HepG2 (cell line): ENCODE measurements at regions not wholly inside any gene's neighbourhood (a gene's known extent, or its start where the extent isn't known, plus 50 kb on each side); places are given as distances from the start of the nearest gene placed in this dataset.

Source experiments
- ASH2L ChIP-seq: fragments of 300-600, 200-600 bp; sonication (generic); IDR thresholded peaks from 2 replicates; pipeline ENCODE4 v1.7.0; 2017; ENCODE audit warnings: low read depth, mild to moderate bottlenecking, moderate library complexity, mixed read lengths, low read length; ENCODE audit not compliant: insufficient read length
- ETV5 ChIP-seq: IDR thresholded peaks from 2 replicates; pipeline ENCODE4 v1.6.1; 2018; ENCODE audit warnings: missing biosample characterization, missing genetic modification reagents, inconsistent platforms, borderline replicate concordance
- GATAD2A ChIP-seq: IDR thresholded peaks from 2 replicates; pipeline ENCODE4 v1.6.1; 2016
- HOXA9 ChIP-seq: sonication (generic); formaldehyde crosslinking; IDR thresholded peaks from 2 replicates; pipeline ENCODE4 v1.8.1; 2022; ENCODE audit warnings: missing genetic modification reagents, mild to moderate bottlenecking, moderate library complexity, borderline replicate concordance
- MAZ ChIP-seq, 2 experiments: sonication (generic) in 1 of 2; formaldehyde crosslinking in 1 of 2; IDR thresholded peaks; 2 replicates each; pipeline versions ENCODE4 v1.5.0 to v1.6.1; 2012 to 2020; ENCODE audit warnings: low read depth in 2 of 2, mild to moderate bottlenecking in 2 of 2, borderline replicate concordance in 1 of 2, improper control_type of control experiment in 1 of 2, low read length in 1 of 2, missing genetic modification reagents in 1 of 2, moderate library complexity in 1 of 2
- MZF1 ChIP-seq: sonication (generic); formaldehyde crosslinking; IDR thresholded peaks from 2 replicates; pipeline ENCODE4 v1.8.1; 2023; ENCODE audit warnings: mild to moderate bottlenecking, missing genetic modification reagents, borderline replicate concordance
- NFKB2 ChIP-seq: sonication (generic); formaldehyde crosslinking; IDR thresholded peaks from 2 replicates; pipeline ENCODE4 v1.4.0; 2020; ENCODE audit warnings: missing genetic modification reagents, borderline replicate concordance
- NFKBIZ ChIP-seq: IDR thresholded peaks from 2 replicates; pipeline ENCODE4 v1.6.1; 2018; ENCODE audit warnings: missing genetic modification reagents, missing compliant biosample characterization
- NR2F1 ChIP-seq, 2 experiments: fragments of 450-650 bp in 1 of 2; formaldehyde crosslinking in 1 of 2; IDR thresholded peaks; 2 replicates each; pipeline versions ENCODE4 v1.5.0 to v1.6.1; 2016 to 2020; ENCODE audit warnings: mild to moderate bottlenecking in 1 of 2, missing compliant biosample characterization in 1 of 2, missing genetic modification reagents in 1 of 2, moderate library complexity in 1 of 2
- RCOR2 ChIP-seq: IDR thresholded peaks from 2 replicates; pipeline ENCODE4 v1.6.1; 2016; ENCODE audit warnings: missing biosample characterization, missing genetic modification reagents
- RXRA ChIP-seq: sonication (generic); formaldehyde crosslinking; IDR thresholded peaks from 2 replicates; pipeline ENCODE4 v1.5.1; 2020; ENCODE audit warnings: missing genetic modification reagents
- SALL2 ChIP-seq: sonication (generic); formaldehyde crosslinking; IDR thresholded peaks from 2 replicates; pipeline ENCODE4 v1.8.1; 2023; ENCODE audit warnings: mild to moderate bottlenecking, missing genetic modification reagents, inconsistent platforms
- SMAD9 ChIP-seq: sonication (generic); formaldehyde crosslinking; IDR thresholded peaks from 2 replicates; pipeline ENCODE4 v1.5.1; 2020; ENCODE audit warnings: mild to moderate bottlenecking, missing genetic modification reagents
- YY1 ChIP-seq: IDR thresholded peaks from 2 replicates; pipeline ENCODE4 v1.6.1; 2011; ENCODE audit warnings: low read length, low read depth, moderate library complexity, mild to moderate bottlenecking; ENCODE audit not compliant: insufficient read depth, insufficient replicate concordance
- ZNF224 ChIP-seq: sonication (generic); formaldehyde crosslinking; IDR thresholded peaks from 2 replicates; pipeline ENCODE4 v1.5.0; 2020; ENCODE audit warnings: mild to moderate bottlenecking, missing genetic modification reagents
- ZNF33A ChIP-seq: sonication (generic); formaldehyde crosslinking; IDR thresholded peaks from 2 replicates; pipeline ENCODE4 v1.5.1; 2020; ENCODE audit warnings: missing genetic modification reagents, mild to moderate bottlenecking, moderate library complexity, borderline replicate concordance
- ZNF350 ChIP-seq: sonication (generic); formaldehyde crosslinking; IDR thresholded peaks from 2 replicates; pipeline ENCODE4 v1.4.0; 2020; ENCODE audit warnings: mild to moderate bottlenecking, low read depth, missing genetic modification reagents, borderline replicate concordance
- ZNF564 ChIP-seq: sonication (generic); formaldehyde crosslinking; IDR thresholded peaks from 2 replicates; pipeline ENCODE4 v1.8.1; 2023; ENCODE audit warnings: mild to moderate bottlenecking, missing genetic modification reagents
- ZNF614 ChIP-seq: IDR thresholded peaks from 2 replicates; pipeline ENCODE4 v1.6.1; 2018; ENCODE audit warnings: missing biosample characterization, missing genetic modification reagents, inconsistent platforms, borderline replicate concordance
- ZNF749 ChIP-seq: sonication (generic); formaldehyde crosslinking; IDR thresholded peaks from 2 replicates; pipeline ENCODE4 v1.8.0; 2022; ENCODE audit warnings: mild to moderate bottlenecking, missing genetic modification reagents, moderate library complexity, borderline replicate concordance
- TF ChIP-seq, protein P1 (sequence below): sonication (generic); formaldehyde crosslinking; IDR thresholded peaks from 2 replicates; pipeline ENCODE4 v1.5.0; 2020; ENCODE audit warnings: missing genetic modification reagents
- TF ChIP-seq, protein P2 (sequence below): sonication (generic); formaldehyde crosslinking; IDR thresholded peaks from 2 replicates; pipeline ENCODE4 v1.4.0; 2020; ENCODE audit warnings: missing genetic modification reagents
- TF ChIP-seq, protein P3 (sequence below): sonication (generic); formaldehyde crosslinking; IDR thresholded peaks from 2 replicates; pipeline ENCODE4 v1.4.0; 2020; ENCODE audit warnings: missing genetic modification reagents

DNA sequence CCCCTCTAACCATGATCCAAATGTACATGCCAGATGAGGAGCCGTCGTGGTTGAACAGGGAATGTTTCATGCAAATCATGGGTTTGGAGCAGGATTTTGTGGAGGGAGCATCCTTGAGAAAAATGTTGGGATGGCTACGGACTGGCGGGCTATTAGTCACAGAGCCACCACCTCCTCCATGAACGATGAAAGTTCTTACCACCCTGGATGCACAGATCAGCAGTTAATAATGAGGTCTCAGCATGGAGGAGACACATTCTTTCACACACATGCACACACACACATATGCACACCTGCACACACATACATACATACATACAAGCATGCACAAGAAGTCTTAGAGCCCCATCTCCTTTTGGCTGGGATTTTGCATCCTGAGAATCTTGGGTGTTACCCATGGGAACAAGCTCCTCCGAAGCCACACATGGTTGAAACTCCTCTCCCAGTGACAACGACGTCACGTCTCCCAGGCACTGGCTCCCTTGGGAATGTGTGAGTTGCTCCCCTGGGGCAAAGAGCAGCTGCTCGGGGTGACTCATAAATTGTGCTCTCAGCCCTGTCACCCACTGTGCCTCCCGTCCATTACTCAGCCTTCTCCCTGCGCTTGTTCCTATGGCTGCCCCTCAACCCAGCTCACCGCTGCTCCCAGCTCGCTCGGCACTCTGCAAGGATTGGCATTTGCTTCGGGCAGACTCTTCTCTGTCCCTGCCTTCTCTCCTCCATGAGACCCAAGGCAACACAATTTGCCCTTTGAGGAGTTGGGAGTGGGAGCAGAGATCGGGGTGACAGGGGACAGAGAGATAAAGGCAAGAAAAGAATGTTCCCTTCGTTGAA, 344.6 kb downstream of the SOX9 start (continued):
- TF ChIP-seq RXRA (CRISPR knock-in tag) (peak; percentile 69), NFKBIZ (CRISPR knock-in tag) (peak; percentile 60; the same call in 1 of the 2 replicates), ZNF33A (no peak), ETV5 (CRISPR knock-in tag) (peak; percentile 56; the same call in 1 of the 2 replicates), ASH2L (peak; percentile 44), ZNF749 (CRISPR knock-in tag) (0 out of 2 replicates have a peak, but pooled peaks have one; percentile 59), ZNF350 (CRISPR knock-in tag) (peak; percentile 61; the same call in 1 of the 2 replicates), MZF1 (CRISPR knock-in tag) (no peak), YY1 (peak; percentile 69), NR2F1 (CRISPR knock-in tag; IDR thresholded peaks at IDR 0.05) (peak in 1 of 2 experiments; percentile 32; a peak in 2 of 4 replicates), ZNF224 (CRISPR knock-in tag) (no peak), SALL2 (CRISPR knock-in tag) (no peak), ZNF614 (CRISPR knock-in tag) (no peak; the same call in 1 of the 2 replicates), MAZ (IDR thresholded peaks at IDR 0.05; ENCODE audit: borderline replicate concordance, low read depth, low read length) (0 out of 2 replicates have a peak, but pooled peaks have one; percentile 37), MAZ (CRISPR knock-in tag; IDR thresholded peaks at IDR 0.05; ENCODE audit: low read depth) (no peak), GATAD2A (peak; percentile 84), SMAD9 (no peak), HOXA9 (0 out of 2 replicates have a peak, but pooled peaks have one; percentile 33), NFKB2 (CRISPR knock-in tag) (0 out of 2 replicates have a peak, but pooled peaks have one; percentile 21), RCOR2 (peak; percentile 56; the same call in 1 of the 2 replicates), ZNF564 (CRISPR knock-in tag) (no peak)
- TF ChIP-seq, protein P1, sequence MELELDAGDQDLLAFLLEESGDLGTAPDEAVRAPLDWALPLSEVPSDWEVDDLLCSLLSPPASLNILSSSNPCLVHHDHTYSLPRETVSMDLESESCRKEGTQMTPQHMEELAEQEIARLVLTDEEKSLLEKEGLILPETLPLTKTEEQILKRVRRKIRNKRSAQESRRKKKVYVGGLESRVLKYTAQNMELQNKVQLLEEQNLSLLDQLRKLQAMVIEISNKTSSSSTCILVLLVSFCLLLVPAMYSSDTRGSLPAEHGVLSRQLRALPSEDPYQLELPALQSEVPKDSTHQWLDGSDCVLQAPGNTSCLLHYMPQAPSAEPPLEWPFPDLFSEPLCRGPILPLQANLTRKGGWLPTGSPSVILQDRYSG (CRISPR knock-in tag), result no peak
- TF ChIP-seq, protein P2, sequence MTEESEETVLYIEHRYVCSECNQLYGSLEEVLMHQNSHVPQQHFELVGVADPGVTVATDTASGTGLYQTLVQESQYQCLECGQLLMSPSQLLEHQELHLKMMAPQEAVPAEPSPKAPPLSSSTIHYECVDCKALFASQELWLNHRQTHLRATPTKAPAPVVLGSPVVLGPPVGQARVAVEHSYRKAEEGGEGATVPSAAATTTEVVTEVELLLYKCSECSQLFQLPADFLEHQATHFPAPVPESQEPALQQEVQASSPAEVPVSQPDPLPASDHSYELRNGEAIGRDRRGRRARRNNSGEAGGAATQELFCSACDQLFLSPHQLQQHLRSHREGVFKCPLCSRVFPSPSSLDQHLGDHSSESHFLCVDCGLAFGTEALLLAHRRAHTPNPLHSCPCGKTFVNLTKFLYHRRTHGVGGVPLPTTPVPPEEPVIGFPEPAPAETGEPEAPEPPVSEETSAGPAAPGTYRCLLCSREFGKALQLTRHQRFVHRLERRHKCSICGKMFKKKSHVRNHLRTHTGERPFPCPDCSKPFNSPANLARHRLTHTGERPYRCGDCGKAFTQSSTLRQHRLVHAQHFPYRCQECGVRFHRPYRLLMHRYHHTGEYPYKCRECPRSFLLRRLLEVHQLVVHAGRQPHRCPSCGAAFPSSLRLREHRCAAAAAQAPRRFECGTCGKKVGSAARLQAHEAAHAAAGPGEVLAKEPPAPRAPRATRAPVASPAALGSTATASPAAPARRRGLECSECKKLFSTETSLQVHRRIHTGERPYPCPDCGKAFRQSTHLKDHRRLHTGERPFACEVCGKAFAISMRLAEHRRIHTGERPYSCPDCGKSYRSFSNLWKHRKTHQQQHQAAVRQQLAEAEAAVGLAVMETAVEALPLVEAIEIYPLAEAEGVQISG (CRISPR knock-in tag), result no peak
- TF ChIP-seq, protein P3, sequence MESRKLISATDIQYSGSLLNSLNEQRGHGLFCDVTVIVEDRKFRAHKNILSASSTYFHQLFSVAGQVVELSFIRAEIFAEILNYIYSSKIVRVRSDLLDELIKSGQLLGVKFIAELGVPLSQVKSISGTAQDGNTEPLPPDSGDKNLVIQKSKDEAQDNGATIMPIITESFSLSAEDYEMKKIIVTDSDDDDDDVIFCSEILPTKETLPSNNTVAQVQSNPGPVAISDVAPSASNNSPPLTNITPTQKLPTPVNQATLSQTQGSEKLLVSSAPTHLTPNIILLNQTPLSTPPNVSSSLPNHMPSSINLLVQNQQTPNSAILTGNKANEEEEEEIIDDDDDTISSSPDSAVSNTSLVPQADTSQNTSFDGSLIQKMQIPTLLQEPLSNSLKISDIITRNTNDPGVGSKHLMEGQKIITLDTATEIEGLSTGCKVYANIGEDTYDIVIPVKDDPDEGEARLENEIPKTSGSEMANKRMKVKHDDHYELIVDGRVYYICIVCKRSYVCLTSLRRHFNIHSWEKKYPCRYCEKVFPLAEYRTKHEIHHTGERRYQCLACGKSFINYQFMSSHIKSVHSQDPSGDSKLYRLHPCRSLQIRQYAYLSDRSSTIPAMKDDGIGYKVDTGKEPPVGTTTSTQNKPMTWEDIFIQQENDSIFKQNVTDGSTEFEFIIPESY, result peak; percentile 8; the same call in 1 of the 2 replicates
